ENCODE measurements at regions not wholly inside any gene's neighbourhood (a gene's known extent, or its start where the extent isn't known, plus 50 kb on each side); places are given as distances from the start of the nearest gene placed in this dataset.
"Not testable (repeated sequence)": the region's sequence is repeated elsewhere in the genome, so short reads cannot be mapped to it uniquely, and the experiment has no call there.

DNA sequence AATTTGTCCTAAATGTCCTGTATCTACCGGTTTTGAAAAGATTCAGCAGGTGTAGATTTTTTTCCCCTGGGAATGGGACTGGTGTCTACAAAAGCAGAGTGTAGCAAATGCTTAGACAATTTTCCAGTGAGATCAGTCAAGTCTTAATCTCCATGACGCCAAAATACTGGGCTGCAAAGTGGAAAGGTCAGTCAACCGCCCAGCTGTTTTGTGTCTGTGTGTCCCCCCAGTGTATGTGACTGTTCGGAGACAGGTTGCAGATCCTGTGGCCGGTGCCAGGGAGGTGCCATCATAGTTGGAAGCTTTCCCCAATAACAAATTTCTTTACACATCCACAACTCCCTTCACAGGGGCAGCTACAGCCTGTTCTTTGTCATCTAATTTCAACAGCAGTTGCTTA, 263.8 kb downstream of the ARHGAP12 start:
- Mint-ChIP-seq H3K27me3 (peaks cover 3% of the 10 kb centered on the region), H3K27ac (no peak overlapping the region), H3K9me3 (ENCODE audit: low read depth) (no peaks in the 10 kb centered on the region), H3K4me3 (ENCODE audit: low read depth) (no peak overlapping the region), H3K36me3 (ENCODE audit: insufficient read depth) (no peaks in the 10 kb centered on the region), H3K4me1 (ENCODE audit: low read depth) (peaks cover 11% of the 10 kb centered on the region)
- DNase-seq (ENCODE audit: low spot score, unreplicated experiment), result no peak
- TF ChIP-seq, protein P1, sequence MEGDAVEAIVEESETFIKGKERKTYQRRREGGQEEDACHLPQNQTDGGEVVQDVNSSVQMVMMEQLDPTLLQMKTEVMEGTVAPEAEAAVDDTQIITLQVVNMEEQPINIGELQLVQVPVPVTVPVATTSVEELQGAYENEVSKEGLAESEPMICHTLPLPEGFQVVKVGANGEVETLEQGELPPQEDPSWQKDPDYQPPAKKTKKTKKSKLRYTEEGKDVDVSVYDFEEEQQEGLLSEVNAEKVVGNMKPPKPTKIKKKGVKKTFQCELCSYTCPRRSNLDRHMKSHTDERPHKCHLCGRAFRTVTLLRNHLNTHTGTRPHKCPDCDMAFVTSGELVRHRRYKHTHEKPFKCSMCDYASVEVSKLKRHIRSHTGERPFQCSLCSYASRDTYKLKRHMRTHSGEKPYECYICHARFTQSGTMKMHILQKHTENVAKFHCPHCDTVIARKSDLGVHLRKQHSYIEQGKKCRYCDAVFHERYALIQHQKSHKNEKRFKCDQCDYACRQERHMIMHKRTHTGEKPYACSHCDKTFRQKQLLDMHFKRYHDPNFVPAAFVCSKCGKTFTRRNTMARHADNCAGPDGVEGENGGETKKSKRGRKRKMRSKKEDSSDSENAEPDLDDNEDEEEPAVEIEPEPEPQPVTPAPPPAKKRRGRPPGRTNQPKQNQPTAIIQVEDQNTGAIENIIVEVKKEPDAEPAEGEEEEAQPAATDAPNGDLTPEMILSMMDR (IDR thresholded peaks at IDR 0.05; ENCODE audit: unreplicated experiment), result no peak

DNA sequence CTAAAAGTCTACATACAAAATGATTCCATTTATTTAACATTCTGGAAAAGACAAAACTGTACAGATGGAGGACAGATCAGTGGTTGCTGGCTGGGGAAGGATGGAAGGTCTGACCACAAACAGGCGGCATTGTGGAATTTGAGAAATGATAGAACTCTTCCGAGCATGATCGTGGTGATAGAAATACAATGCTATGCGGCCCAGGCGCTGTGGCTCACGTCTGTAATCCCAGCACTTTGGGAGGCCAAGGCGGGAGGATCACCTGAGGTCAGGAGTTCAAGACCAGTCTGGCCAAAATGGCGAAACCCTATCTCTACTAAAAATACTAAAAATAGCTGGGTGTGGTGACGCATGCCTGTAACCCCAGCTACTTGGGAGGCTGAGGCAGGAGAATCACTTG, 264.6 kb downstream of the ARHGAP12 start:
- H3K27me3 Mint-ChIP-seq; H3K36me3 Mint-ChIP-seq (ENCODE audit: insufficient read depth); H3K27ac Mint-ChIP-seq; H3K9me3 Mint-ChIP-seq (ENCODE audit: low read depth); DNase-seq (ENCODE audit: low spot score, unreplicated experiment); H3K4me3 Mint-ChIP-seq (ENCODE audit: low read depth): not testable (repeated sequence)
- peaks cover 11% of the 10 kb centered on the region for H3K4me1 Mint-ChIP-seq (ENCODE audit: low read depth)

DNA sequence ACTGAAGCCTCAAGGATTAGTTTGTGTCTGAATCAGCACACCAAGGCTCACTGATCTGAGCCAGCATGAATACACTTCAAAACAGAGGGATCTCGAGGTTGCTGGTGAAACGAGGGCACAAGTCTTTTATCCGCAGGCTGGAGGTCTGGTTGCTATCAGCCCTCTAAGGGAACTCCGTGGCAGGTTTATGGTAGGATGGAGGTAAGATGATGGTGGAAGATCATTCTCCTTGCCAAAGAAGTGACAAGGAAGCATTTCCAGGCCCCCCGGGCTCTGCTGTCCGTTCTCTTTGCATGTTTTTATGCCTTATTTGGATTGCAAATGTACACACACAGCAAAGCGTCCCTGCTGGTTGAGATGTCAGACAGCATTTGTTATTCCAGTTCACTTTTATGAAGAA, 268.3 kb downstream of the ARHGAP12 start:
- no peaks in the 10 kb centered on the region for H3K27me3 Mint-ChIP-seq
- H3K9me3 Mint-ChIP-seq (ENCODE audit: low read depth), result no peaks in the 10 kb centered on the region
- H3K36me3 Mint-ChIP-seq (ENCODE audit: insufficient read depth), result no peaks in the 10 kb centered on the region
- H3K27ac Mint-ChIP-seq, result no peak overlapping the region
- no peak for DNase-seq (ENCODE audit: low spot score, unreplicated experiment)
- H3K4me3 Mint-ChIP-seq (ENCODE audit: low read depth), result no peak overlapping the region
- TF ChIP-seq, protein P1 (IDR thresholded peaks at IDR 0.05; ENCODE audit: unreplicated experiment), result no peak
- peaks cover 5% of the 10 kb centered on the region for H3K4me1 Mint-ChIP-seq (ENCODE audit: low read depth)

DNA sequence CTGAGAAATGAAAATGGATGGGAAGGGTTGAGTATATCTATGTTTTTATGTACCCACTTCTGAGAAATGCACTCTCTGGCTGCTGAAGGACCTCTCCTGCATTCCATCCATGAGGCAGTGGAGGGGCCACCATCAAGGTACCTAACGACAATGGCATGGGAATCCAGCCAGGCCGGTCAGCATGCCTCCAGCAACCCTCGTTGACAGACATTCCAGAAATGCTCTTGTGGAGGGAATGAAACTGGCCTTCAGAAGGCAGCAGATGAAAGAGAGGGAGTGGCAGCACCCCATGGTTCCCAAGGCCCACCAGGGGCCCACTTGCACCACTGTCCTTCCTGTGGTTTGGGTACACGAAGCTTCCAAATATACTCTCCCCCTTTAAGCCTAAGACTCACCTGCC, 269.0 kb downstream of the ARHGAP12 start:
- H3K4me3 Mint-ChIP-seq (ENCODE audit: low read depth), result no peak overlapping the region
- H3K27me3 Mint-ChIP-seq, result no peaks in the 10 kb centered on the region
- peaks cover 1% of the 10 kb centered on the region for H3K4me1 Mint-ChIP-seq (ENCODE audit: low read depth)
- H3K27ac Mint-ChIP-seq, result no peak overlapping the region
- TF ChIP-seq, protein P1 (IDR thresholded peaks at IDR 0.05; ENCODE audit: unreplicated experiment), result no peak
- no peak for DNase-seq (ENCODE audit: low spot score, unreplicated experiment)
- H3K36me3 Mint-ChIP-seq (ENCODE audit: insufficient read depth), result no peaks in the 10 kb centered on the region
- H3K9me3 Mint-ChIP-seq (ENCODE audit: low read depth), result no peaks in the 10 kb centered on the region

DNA sequence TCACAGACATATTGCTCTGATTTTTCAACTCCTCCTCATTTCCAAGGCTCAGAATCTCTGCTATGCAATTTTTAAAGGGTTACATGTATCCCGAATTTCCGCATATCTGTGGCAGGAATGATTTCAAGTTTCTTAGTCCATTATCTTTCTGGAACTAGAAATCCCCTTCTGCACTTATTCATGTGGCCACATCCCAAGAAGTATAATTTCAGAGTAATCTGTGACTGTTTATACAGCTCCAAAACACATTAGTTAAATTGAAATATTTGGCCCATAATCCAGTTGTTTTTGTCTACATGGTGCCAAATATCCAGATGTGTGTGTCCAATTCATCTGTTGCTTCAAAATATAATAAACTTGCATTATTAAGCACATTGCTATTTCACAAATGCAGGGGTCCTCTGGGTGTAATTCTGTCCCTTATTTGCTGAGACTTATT, 271.2 kb downstream of the ARHGAP12 start:
- Mint-ChIP-seq H3K4me1 (ENCODE audit: low read depth) (no peaks in the 10 kb centered on the region), H3K9me3 (ENCODE audit: low read depth) (no peaks in the 10 kb centered on the region), H3K27me3 (no peaks in the 10 kb centered on the region), H3K36me3 (ENCODE audit: insufficient read depth) (no peaks in the 10 kb centered on the region), H3K4me3 (ENCODE audit: low read depth) (no peak overlapping the region), H3K27ac (no peak overlapping the region)
- DNase-seq (ENCODE audit: low spot score, unreplicated experiment), result no peak
- TF ChIP-seq, protein P1 (IDR thresholded peaks at IDR 0.05; ENCODE audit: unreplicated experiment), result no peak

DNA sequence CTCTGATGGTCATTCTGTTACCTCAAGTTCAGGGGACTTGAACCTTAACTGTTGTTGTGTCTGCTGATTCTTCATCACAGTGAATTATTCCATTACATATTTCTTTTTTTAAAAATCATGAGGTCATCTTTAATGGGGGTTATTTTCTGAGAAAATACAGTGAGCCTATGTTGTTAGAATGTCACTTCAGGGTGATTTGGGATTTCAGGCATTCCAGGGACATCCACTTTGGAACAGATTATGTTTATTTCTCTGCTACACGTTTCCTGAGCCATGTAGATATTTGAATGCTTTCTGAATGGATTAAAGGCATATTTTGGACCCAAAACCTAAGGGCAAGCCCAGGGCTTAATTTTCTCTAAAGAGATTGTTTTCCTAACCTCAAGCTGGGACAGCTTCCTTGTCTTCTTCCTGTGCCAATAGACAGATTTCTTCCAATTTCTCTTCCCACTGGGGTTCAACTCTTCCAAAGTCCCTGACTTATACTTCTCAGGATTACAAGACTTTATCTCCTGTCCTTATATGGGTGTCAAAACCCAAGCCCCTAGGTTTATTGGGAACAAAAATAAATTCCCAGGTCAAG, 271.7 kb downstream of the ARHGAP12 start:
- no peaks in the 10 kb centered on the region for H3K36me3 Mint-ChIP-seq (ENCODE audit: insufficient read depth)
- TF ChIP-seq, protein P1 (IDR thresholded peaks at IDR 0.05; ENCODE audit: unreplicated experiment), result no peak
- H3K27ac Mint-ChIP-seq, result no peak overlapping the region
- DNase-seq (ENCODE audit: low spot score, unreplicated experiment), result no peak
- no peaks in the 10 kb centered on the region for H3K9me3 Mint-ChIP-seq (ENCODE audit: low read depth)
- H3K4me1 Mint-ChIP-seq (ENCODE audit: low read depth), result no peaks in the 10 kb centered on the region
- H3K4me3 Mint-ChIP-seq (ENCODE audit: low read depth), result no peak overlapping the region
- H3K27me3 Mint-ChIP-seq, result no peaks in the 10 kb centered on the region

All from progenitor cell of endocrine pancreas (in vitro differentiated cells).